Skeletal muscle satellite cell (primary cell): ENCODE measurements at regions not wholly inside any gene's neighbourhood (a gene's known extent, or its start where the extent isn't known, plus 50 kb on each side); places are given as distances from the start of the nearest gene placed in this dataset.

Source experiments
- H3K27me3 ChIP-seq: 2 replicates; pipeline ENCODE4 v1.7.0; 2013; ENCODE audit warnings: low read length; ENCODE audit not compliant: control insufficient read depth, insufficient read depth
- H3K36me3 ChIP-seq: 2 replicates; pipeline ENCODE4 v1.7.0; 2013; ENCODE audit warnings: mild to moderate bottlenecking, control low read depth, low read length; ENCODE audit not compliant: insufficient read depth
- H3K4me1 ChIP-seq: 2 replicates; pipeline ENCODE4 v1.7.0; 2013; ENCODE audit warnings: low read length; ENCODE audit not compliant: control insufficient read depth, insufficient read depth
- H3K4me2 ChIP-seq: 2 replicates; pipeline ENCODE4 v1.7.0; 2013; ENCODE audit warnings: mild to moderate bottlenecking, low read length
- H3K4me3 ChIP-seq: 2 replicates; pipeline ENCODE4 v1.7.0; 2013; ENCODE audit warnings: low read length
- H3K9ac ChIP-seq: 2 replicates; pipeline ENCODE4 v1.7.0; 2013; ENCODE audit warnings: mild to moderate bottlenecking, low read depth, low read length, moderate library complexity
- H3K9me3 ChIP-seq: replicated peaks from 2 replicates; pipeline ENCODE4 v1.7.0; 2013; ENCODE audit warnings: mild to moderate bottlenecking, control low read depth, low read length

- Histone ChIP-seq H3K4me1 (no peaks in the 10 kb centered on the region), H3K27me3 (peaks cover 35% of the 10 kb centered on the region), H3K4me3 (no peak overlapping the region), H3K4me2 (no peak overlapping the region), H3K36me3 (no peaks in the 10 kb centered on the region), H3K9ac (no peak overlapping the region), H3K9me3 (no peaks in the 10 kb centered on the region)
Observed at GRCh38 chr4:7141151-7141834, 51.0 kb upstream of the SORCS2 start.

GRCh38 chr4:7140692-7141069 is 51.7 kb upstream of the SORCS2 start:
- Histone ChIP-seq H3K4me3 (no peak overlapping the region), H3K4me2 (no peak overlapping the region), H3K36me3 (no peaks in the 10 kb centered on the region), H3K9me3 (no peaks in the 10 kb centered on the region), H3K27me3 (peaks cover 35% of the 10 kb centered on the region), H3K9ac (no peak overlapping the region), H3K4me1 (no peaks in the 10 kb centered on the region)

- no peak overlapping the region for H3K4me3 ChIP-seq
- no peak overlapping the region for H3K9ac ChIP-seq
Observed at GRCh38 chr4:7140062-7140691, 52.2 kb upstream of the SORCS2 start.

GRCh38 chr4:7139167-7139982 is 53.0 kb upstream of the SORCS2 start:
- Histone ChIP-seq H3K4me2 (no peak overlapping the region), H3K36me3 (no peaks in the 10 kb centered on the region), H3K9ac (no peak overlapping the region), H3K4me3 (no peak overlapping the region), H3K9me3 (no peaks in the 10 kb centered on the region), H3K27me3 (peaks cover 28% of the 10 kb centered on the region), H3K4me1 (peaks cover 11% of the 10 kb centered on the region)

More at GRCh38 chr4:7140062-7140691, 52.2 kb upstream of the SORCS2 start:
- Histone ChIP-seq H3K27me3 (peaks cover 32% of the 10 kb centered on the region), H3K4me2 (no peak overlapping the region), H3K4me1 (peaks cover 4% of the 10 kb centered on the region), H3K36me3 (no peaks in the 10 kb centered on the region), H3K9me3 (no peaks in the 10 kb centered on the region)

DNA sequence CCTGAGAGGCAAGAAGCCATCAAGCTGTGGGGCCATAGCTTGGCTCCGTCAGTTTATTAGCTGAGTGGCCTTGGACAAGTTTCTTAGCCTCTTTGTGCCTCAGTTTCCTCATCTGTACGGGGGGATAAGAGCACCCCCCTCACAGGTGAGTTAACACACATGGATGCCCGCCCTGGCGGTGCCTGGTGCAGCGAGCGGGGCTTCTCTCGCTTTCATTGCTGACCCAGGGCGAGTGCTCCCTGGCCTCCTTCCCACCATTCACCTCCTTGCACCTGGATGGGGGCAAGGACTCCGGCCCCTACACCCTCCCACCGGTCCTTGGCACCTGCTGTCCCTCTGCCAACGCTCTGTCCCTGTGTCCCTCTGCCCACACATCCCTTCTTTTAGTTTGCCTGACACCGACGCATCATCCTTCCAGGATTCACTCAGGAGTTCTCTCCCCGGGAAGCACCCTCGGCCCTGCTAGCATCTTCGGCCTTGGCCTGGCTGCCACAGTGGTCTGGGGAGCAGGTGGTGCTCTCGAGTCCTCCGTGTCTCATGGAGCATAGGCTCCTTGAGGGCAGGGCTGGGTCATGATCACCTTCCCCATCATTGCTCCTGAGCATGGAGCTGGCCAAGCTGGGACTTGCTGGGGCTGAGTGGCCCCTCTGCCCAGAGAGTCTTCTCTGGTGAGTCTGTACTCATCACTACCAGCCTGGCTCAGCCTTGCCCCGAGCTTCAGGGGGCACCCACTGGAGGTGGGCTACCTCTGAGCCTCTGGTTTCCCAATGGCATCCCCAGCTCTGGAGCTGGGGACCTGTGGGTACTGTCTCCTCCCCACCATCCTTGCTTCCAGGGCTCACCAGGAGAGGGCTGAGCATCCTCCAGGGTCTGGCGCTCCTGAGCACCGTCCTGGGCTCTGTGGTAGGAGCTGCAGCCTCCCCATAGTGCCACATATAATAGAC is 53.8 kb upstream of the SORCS2 start:
- Histone ChIP-seq H3K27me3 (peaks cover 28% of the 10 kb centered on the region), H3K4me3 (no peak overlapping the region), H3K36me3 (no peaks in the 10 kb centered on the region), H3K9me3 (no peaks in the 10 kb centered on the region), H3K4me1 (peaks cover 12% of the 10 kb centered on the region), H3K9ac (no peak overlapping the region), H3K4me2 (no peak overlapping the region)

DNA sequence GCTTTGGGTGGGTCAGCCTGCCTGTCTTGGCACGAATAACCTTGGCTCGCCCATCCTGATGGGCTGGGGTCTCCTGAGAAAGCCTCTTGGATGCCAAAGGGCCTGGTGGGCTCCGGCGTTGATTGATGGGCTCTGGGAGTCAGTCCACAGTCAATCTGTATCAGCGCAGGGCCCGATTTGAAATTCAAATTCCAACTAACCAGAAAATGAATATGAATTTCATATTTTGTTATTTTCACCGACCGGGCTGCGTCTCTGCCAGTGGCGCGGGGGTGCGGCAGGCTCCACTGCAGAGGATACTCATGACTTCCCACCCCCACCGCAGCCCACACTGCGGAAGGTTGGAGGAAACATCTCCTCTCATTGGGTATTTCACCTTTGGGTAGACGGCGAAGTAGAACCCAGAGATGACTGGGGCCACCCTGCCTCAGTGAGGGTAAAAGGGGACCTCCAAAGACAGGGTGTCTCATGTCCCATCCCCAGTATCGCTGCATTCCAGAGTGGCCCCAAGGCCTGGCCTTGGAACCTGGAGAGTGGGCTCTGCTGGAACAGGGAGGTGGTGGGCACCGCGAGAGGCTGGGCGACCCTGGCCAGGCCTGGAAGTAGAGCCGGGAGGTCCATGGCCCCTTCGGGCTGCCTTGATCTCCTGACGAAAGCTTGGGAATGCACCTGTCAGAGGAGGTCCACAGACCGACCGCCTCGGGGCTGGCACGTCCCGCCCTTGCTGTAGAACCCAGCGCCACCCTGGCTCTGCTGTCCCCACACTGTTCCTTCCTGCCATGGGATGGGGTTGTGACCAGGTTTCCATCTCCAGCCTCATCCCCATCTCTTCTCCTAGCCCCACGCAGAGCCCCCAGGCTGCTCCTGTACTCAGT is 54.8 kb upstream of the SORCS2 start:
- no peaks in the 10 kb centered on the region for H3K36me3 ChIP-seq
- no peak overlapping the region for H3K9ac ChIP-seq
- no peak overlapping the region for H3K4me2 ChIP-seq
- peaks cover 12% of the 10 kb centered on the region for H3K4me1 ChIP-seq
- H3K27me3 ChIP-seq, result peaks cover 28% of the 10 kb centered on the region
- peaks cover 6% of the 10 kb centered on the region for H3K9me3 ChIP-seq
- H3K4me3 ChIP-seq, result no peak overlapping the region

- peaks cover 12% of the 10 kb centered on the region for H3K4me1 ChIP-seq
- H3K4me3 ChIP-seq, result no peak overlapping the region
- H3K9me3 ChIP-seq, result peaks cover 6% of the 10 kb centered on the region
- no peak overlapping the region for H3K9ac ChIP-seq
- H3K4me2 ChIP-seq, result no peak overlapping the region
- H3K36me3 ChIP-seq, result no peaks in the 10 kb centered on the region
- H3K27me3 ChIP-seq, result peaks cover 28% of the 10 kb centered on the region
Observed at GRCh38 chr4:7136351-7136750, 56.0 kb upstream of the SORCS2 start.

- Histone ChIP-seq H3K4me1 (peaks cover 12% of the 10 kb centered on the region), H3K36me3 (no peaks in the 10 kb centered on the region), H3K4me2 (peak overlapping the region; percentile 50), H3K9ac (peak overlapping the region; percentile 22), H3K9me3 (peaks cover 6% of the 10 kb centered on the region), H3K4me3 (no peak overlapping the region), H3K27me3 (peaks cover 25% of the 10 kb centered on the region)
Observed at GRCh38 chr4:7135389-7135746, 57.0 kb upstream of the SORCS2 start.

DNA sequence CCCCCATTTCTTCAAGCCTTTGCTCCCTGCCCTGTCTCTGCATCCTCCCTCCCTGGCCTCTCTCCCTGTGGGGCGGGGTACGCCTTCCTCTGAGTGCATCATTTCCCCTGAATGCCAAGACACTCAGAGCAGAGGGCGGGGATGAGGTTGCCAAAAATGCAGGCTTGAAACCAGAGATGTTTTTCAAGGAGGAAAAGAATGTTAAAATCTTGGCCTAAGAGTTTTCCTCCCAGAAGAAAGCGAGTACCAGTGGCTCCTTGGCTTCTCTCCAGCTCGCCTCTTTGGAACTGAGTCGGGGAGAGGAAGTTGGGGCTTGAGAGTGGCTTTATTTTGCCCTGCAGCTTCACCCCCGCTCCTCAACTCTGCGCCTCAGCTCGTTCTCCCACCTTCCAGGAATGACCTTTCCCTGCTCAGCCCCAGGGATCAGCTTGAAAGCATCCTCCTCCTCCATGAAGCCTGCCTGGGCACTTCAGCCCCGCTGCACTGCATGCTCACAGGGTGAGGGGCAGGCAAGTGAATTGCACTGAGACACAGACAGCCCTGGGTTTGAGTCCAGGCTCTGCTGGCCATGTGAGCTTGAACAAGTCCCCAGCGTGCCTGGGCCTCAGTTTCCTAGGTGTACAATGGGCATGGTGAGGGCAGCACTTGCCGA is 57.5 kb upstream of the SORCS2 start:
- Histone ChIP-seq H3K27me3 (peaks cover 20% of the 10 kb centered on the region), H3K9ac (peak overlapping the region; percentile 22), H3K4me1 (peaks cover 12% of the 10 kb centered on the region), H3K36me3 (no peaks in the 10 kb centered on the region), H3K9me3 (peaks cover 6% of the 10 kb centered on the region), H3K4me2 (peak overlapping the region; percentile 50), H3K4me3 (no peak overlapping the region)
